Ovary (tissue), 3 donors: ENCODE measurements at regions not wholly inside any gene's neighbourhood (a gene's known extent, or its start where the extent isn't known, plus 50 kb on each side); places are given as distances from the start of the nearest gene placed in this dataset.

Source experiments
- CTCF ChIP-seq, 3 donors: fragments of 450-650 bp in 2 of 3; fragments of 200-600 bp in 1 of 3; IDR thresholded peaks; one replicate each; pipeline versions ENCODE4 v1.5.1 to v1.8.0; 2016 to 2022; ENCODE audit warnings: antibody characterized with exemption in 3 of 3, mild to moderate bottlenecking in 1 of 3
- EP300 ChIP-seq: sonication (generic); formaldehyde crosslinking; IDR thresholded peaks from one replicate; pipeline ENCODE4 v1.6.1; 2017; ENCODE audit warnings: antibody characterized with exemption
- POLR2A ChIP-seq: fragments of 450-650 bp; IDR thresholded peaks from one replicate; pipeline ENCODE4 v1.6.1; 2017; ENCODE audit warnings: antibody characterized with exemption, mild to moderate bottlenecking, moderate library complexity
- donor health status: DM: no; HTN: no; CAD: no.

GRCh38 chrX:45699158-45699557 lies 498.5 kb upstream of the DIPK2B start:
- TF ChIP-seq POLR2A (no peak), CTCF (IDR thresholded peaks at IDR 0.05) (no peak), EP300 (no peak)
